Nephron progenitor cell (in vitro differentiated cells): ENCODE measurements at regions not wholly inside any gene's neighbourhood (a gene's known extent, or its start where the extent isn't known, plus 50 kb on each side); places are given as distances from the start of the nearest gene placed in this dataset.

ENCODE experiments used
- DNase-seq: peaks from one replicate; pipeline ENCODE4 v3.0.0; 2021
- H3K27ac Mint-ChIP-seq: 2 replicates; pipeline ENCODE4 v1.8.0; 2021; ENCODE audit warnings: mild to moderate bottlenecking, moderate library complexity, mixed read lengths
- H3K27me3 Mint-ChIP-seq: 2 replicates; pipeline ENCODE4 v1.8.0; 2021; ENCODE audit warnings: mild to moderate bottlenecking, low read depth, mixed read lengths; ENCODE audit not compliant: poor library complexity
- H3K36me3 Mint-ChIP-seq: 2 replicates; pipeline ENCODE4 v1.8.0; 2021; ENCODE audit warnings: low read depth, mixed read lengths
- H3K4me1 Mint-ChIP-seq: 2 replicates; pipeline ENCODE4 v1.8.0; 2021; ENCODE audit warnings: mixed read lengths
- H3K4me3 Mint-ChIP-seq: 2 replicates; pipeline ENCODE4 v1.8.0; 2021; ENCODE audit warnings: mild to moderate bottlenecking, moderate library complexity, mixed read lengths
- H3K9me3 Mint-ChIP-seq: 2 replicates; pipeline ENCODE4 v1.8.0; 2021; ENCODE audit warnings: mild to moderate bottlenecking, moderate library complexity, mixed read lengths
- CTCF ChIP-seq: fragments of 200-600 bp; sonication (generic); IDR thresholded peaks from 2 replicates; pipeline ENCODE4 v1.5.0; 2021; ENCODE audit warnings: antibody characterized with exemption

DNA sequence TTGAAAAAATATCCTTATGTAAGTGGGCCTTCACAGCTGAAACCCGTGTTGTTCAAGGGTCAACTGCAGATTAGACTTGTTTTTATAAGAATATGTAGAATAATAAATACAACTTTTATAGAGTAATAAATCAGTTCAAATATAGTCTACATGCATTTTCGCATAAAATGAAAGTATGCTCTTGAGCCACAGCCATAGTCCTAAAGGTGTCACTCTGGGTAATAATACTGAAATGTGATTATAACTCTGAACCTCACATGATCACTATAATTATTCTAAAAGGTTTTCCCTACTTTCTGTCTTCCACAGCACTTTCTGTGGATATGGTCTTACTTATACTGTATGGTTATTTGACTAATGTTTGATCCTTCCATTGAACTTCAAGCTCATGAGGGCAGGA lies 185.8 kb downstream of the SLC6A15 start:
- Mint-ChIP-seq H3K4me3 (no peak overlapping the region), H3K27me3 (no peaks in the 10 kb centered on the region), H3K36me3 (no peaks in the 10 kb centered on the region), H3K9me3 (no peaks in the 10 kb centered on the region), H3K4me1 (peaks cover 11% of the 10 kb centered on the region), H3K27ac (no peak overlapping the region)
- DNase-seq: no peak
- TF ChIP-seq CTCF: no peak

- Mint-ChIP-seq H3K4me1 (peaks cover 11% of the 10 kb centered on the region), H3K27ac (no peak overlapping the region), H3K36me3 (no peaks in the 10 kb centered on the region), H3K4me3 (no peak overlapping the region), H3K27me3 (no peaks in the 10 kb centered on the region), H3K9me3 (no peaks in the 10 kb centered on the region)
- DNase-seq: no peak
- TF ChIP-seq CTCF: no peak
Measured at GRCh38 chr12:84723988-84724387, 188.6 kb downstream of the SLC6A15 start.

- Mint-ChIP-seq H3K27me3 (no peaks in the 10 kb centered on the region), H3K4me3 (no peak overlapping the region), H3K9me3 (no peaks in the 10 kb centered on the region), H3K36me3 (no peaks in the 10 kb centered on the region), H3K4me1 (no peaks in the 10 kb centered on the region), H3K27ac (no peak overlapping the region)
- no peak for DNase-seq
- no peak for TF ChIP-seq CTCF
Measured at GRCh38 chr12:84719997-84720396, 192.6 kb downstream of the SLC6A15 start.

GRCh38 chr12:84718906-84719305 lies 193.7 kb downstream of the SLC6A15 start:
- no peaks in the 10 kb centered on the region for H3K36me3 Mint-ChIP-seq
- DNase-seq: no peak
- no peak overlapping the region for H3K27ac Mint-ChIP-seq
- H3K9me3 Mint-ChIP-seq: no peaks in the 10 kb centered on the region
- no peak for TF ChIP-seq CTCF
- no peak overlapping the region for H3K4me3 Mint-ChIP-seq
- no peaks in the 10 kb centered on the region for H3K27me3 Mint-ChIP-seq
- H3K4me1 Mint-ChIP-seq: no peaks in the 10 kb centered on the region

GRCh38 chr12:84712747-84713146 lies 199.9 kb downstream of the SLC6A15 start:
- DNase-seq: no peak
- no peak for TF ChIP-seq CTCF
- H3K36me3 Mint-ChIP-seq: no peaks in the 10 kb centered on the region
- no peak overlapping the region for H3K4me3 Mint-ChIP-seq
- no peaks in the 10 kb centered on the region for H3K4me1 Mint-ChIP-seq
- H3K27ac Mint-ChIP-seq: no peak overlapping the region
- H3K27me3 Mint-ChIP-seq: no peaks in the 10 kb centered on the region
- no peaks in the 10 kb centered on the region for H3K9me3 Mint-ChIP-seq

GRCh38 chr12:84706374-84706773 lies 206.2 kb downstream of the SLC6A15 start:
- TF ChIP-seq CTCF: no peak
- Mint-ChIP-seq H3K36me3 (no peaks in the 10 kb centered on the region), H3K9me3 (no peaks in the 10 kb centered on the region), H3K4me3 (no peak overlapping the region), H3K27me3 (no peaks in the 10 kb centered on the region), H3K4me1 (peaks cover 10% of the 10 kb centered on the region), H3K27ac (no peak overlapping the region)
- DNase-seq: no peak
